Mesothelial cell of epicardium (in vitro differentiated cells): ENCODE measurements at regions not wholly inside any gene's neighbourhood (a gene's known extent, or its start where the extent isn't known, plus 50 kb on each side); places are given as distances from the start of the nearest gene placed in this dataset.

ENCODE experiments used
- DNase-seq, 2 experiments: peaks; one replicate each; pipeline ENCODE4 v3.0.0; 2021; ENCODE audit warnings: low spot score in 2 of 2; ENCODE audit not compliant: unreplicated experiment in 2 of 2
- H3K27ac Mint-ChIP-seq: 2 replicates; pipeline ENCODE4 v1.8.0; 2021; ENCODE audit warnings: mixed read lengths
- H3K27me3 Mint-ChIP-seq: 2 replicates; pipeline ENCODE4 v1.8.0; 2021; ENCODE audit warnings: low read depth, mixed read lengths
- H3K36me3 Mint-ChIP-seq: 2 replicates; pipeline ENCODE4 v1.8.0; 2021; ENCODE audit warnings: mixed read lengths
- H3K4me1 Mint-ChIP-seq: 2 replicates; pipeline ENCODE4 v1.8.0; 2021; ENCODE audit warnings: mixed read lengths
- H3K4me3 Mint-ChIP-seq: 2 replicates; pipeline ENCODE4 v1.8.0; 2021; ENCODE audit warnings: mild to moderate bottlenecking, moderate library complexity, mixed read lengths
- H3K9me3 Mint-ChIP-seq: 2 replicates; pipeline ENCODE4 v1.8.0; 2021; ENCODE audit warnings: mixed read lengths
- CTCF ChIP-seq: fragments of 200-600 bp; sonication (generic); IDR thresholded peaks from one replicate; pipeline ENCODE4 v1.5.0; 2021; ENCODE audit warnings: antibody characterized with exemption; ENCODE audit not compliant: unreplicated experiment

DNA sequence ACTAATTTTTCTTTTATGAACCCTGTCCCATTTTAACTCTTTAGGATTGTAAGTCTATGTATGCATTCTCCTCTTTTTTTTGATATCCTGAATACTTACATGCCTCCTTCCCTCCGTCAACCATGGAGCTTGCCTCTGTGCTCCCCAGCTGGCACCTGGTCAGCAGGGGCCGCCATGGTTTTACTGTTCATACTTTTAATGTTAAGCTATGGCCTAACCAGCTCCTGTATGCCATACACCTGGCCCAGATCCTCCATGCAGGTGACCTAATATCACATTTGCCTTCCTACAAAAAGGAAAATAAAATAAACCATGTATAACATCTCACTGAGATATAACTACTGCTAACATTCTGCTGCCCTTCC, 283.1 kb upstream of the TRIB2 start:
- no peak for TF ChIP-seq CTCF
- no peak for DNase-seq
- Mint-ChIP-seq H3K36me3 (no peaks in the 10 kb centered on the region), H3K27ac (no peak overlapping the region), H3K27me3 (no peaks in the 10 kb centered on the region), H3K9me3 (no peaks in the 10 kb centered on the region), H3K4me3 (no peak overlapping the region), H3K4me1 (peaks cover 14% of the 10 kb centered on the region)

- Mint-ChIP-seq H3K9me3 (no peaks in the 10 kb centered on the region), H3K27me3 (no peaks in the 10 kb centered on the region), H3K36me3 (no peaks in the 10 kb centered on the region), H3K4me3 (no peak overlapping the region), H3K4me1 (peaks cover 12% of the 10 kb centered on the region), H3K27ac (no peak overlapping the region)
- no peak for DNase-seq
- TF ChIP-seq CTCF = no peak
Observed at GRCh38 chr2:12434630-12435098, 282.1 kb upstream of the TRIB2 start.

DNA sequence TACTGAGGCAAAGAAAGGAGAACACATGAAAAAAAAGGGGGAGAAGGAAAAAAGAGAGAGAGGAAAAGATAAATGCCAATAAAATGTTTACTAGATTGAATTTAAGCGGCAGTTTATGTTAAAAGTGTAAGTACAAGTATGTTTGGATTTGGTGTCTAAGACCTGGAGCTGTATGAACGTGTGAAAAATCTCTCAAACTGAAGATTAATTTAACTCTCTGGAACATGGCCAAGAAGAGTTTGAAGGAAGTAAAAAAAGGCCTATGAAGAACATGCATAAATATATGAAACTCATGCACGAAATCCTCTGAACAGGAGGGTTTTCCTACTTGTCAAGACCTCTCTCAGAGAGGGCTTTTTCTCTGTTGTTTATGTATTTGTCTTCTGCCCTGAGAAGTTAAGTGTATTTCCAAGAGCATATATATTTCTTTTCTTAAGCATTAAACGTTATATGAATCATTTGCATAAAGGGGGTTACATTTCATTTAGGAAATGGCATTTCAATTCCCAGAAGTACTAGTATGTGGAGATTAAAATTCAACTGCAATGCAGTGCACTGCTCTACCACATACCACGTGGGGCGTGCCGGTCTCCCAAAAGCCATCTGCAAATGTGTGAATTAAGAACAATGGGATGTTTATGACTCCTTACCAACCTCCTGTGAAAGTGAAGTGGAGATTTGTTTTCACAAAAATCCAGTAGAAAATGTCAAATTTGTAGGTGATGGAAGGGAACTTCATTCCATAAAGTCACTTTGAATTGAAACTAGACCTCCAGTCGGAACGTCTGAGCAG, 281.1 kb upstream of the TRIB2 start:
- no peaks in the 10 kb centered on the region for H3K36me3 Mint-ChIP-seq
- no peak overlapping the region for H3K27ac Mint-ChIP-seq
- H3K27me3 Mint-ChIP-seq = no peaks in the 10 kb centered on the region
- no peak overlapping the region for H3K4me3 Mint-ChIP-seq
- TF ChIP-seq CTCF = no peak
- no peaks in the 10 kb centered on the region for H3K9me3 Mint-ChIP-seq
- DNase-seq = no peak
- peaks cover 10% of the 10 kb centered on the region for H3K4me1 Mint-ChIP-seq

DNA sequence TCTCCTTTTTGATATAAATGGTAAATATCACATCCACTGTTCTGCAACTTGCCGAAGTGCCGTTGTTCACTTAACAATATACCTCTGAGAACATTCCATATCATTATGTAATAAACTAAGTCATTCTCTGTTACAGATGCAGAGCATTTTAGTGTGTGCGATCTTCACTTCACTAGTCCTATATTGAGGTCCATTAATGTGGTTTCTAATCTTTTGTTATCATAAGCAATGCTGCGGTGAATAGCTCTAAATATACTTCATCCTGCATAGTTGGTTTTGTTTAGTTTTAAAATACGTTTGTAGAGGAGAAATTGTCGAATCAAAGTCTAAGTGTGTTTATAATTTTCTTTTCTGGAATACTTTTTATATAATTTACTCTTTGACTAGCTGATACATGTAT, 280.3 kb upstream of the TRIB2 start:
- Mint-ChIP-seq H3K27me3 (no peaks in the 10 kb centered on the region), H3K4me1 (peaks cover 10% of the 10 kb centered on the region)
- no peak for DNase-seq

DNA sequence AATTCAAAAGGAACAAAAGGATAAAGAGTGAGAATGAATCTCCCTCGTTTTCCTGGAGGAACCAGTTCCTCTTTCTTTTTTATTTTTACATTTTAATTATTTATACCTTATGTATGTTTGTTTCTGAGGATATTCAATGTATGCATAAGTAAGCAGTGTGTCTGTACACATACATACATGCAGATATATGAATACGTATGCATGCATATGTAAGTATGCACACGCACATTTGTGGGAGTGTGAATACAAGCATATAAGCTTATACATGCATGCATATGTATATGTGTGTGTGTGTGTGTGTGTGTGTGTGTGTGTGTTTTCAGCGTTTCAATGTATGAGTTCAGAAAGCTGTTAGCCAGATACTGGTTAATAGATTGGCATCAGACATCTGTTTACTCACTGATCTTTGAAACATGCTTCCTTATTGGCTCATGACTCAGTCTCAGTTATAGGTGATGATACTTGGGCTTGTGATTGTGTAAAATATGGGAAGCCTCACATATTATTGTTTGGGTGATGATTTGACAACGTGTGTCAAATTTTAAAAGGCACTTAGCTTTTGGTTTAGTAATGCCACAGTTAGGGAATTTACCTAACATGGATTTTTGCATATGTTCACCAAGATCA, 279.7 kb upstream of the TRIB2 start:
- no peak for TF ChIP-seq CTCF
- H3K9me3 Mint-ChIP-seq = no peaks in the 10 kb centered on the region
- no peak overlapping the region for H3K4me3 Mint-ChIP-seq
- H3K36me3 Mint-ChIP-seq = no peaks in the 10 kb centered on the region
- H3K27me3 Mint-ChIP-seq = no peaks in the 10 kb centered on the region
- H3K4me1 Mint-ChIP-seq = peaks cover 10% of the 10 kb centered on the region
- H3K27ac Mint-ChIP-seq = no peak overlapping the region
- DNase-seq = no peak

More for the DNA sequence above, 280.3 kb upstream of the TRIB2 start:
- H3K27ac Mint-ChIP-seq = no peak overlapping the region
- no peaks in the 10 kb centered on the region for H3K36me3 Mint-ChIP-seq
- no peaks in the 10 kb centered on the region for H3K9me3 Mint-ChIP-seq
- no peak for TF ChIP-seq CTCF
- H3K4me3 Mint-ChIP-seq = no peak overlapping the region
